ENCODE measurements at regions not wholly inside any gene's neighbourhood (a gene's known extent, or its start where the extent isn't known, plus 50 kb on each side); places are given as distances from the start of the nearest gene placed in this dataset.

DNA sequence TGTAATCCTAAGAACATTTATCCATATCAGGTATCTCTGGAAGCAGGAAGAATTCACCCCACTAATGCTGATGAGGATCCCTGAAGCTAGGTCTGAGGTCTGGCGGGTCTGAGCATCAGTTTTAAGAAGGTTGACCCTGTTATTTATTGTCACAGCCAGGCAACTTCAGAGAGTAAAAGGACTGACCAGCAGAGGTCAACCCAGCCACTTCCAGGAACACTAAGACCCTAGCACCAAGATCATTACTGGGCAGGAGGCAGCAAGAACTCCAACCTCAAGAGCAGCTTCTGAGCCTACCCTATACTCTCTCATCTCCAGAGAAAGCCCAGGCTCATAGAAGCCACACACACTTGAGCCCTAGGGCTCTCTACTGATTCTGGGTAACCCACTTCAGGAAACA is 901.4 kb downstream of the DCDC2C start:
- TF ChIP-seq TAF1 (IDR thresholded peaks at IDR 0.05; ENCODE audit: borderline replicate concordance, insufficient read depth, low read length): no peak
- no peak for TF ChIP-seq SIN3A (IDR thresholded peaks at IDR 0.05; ENCODE audit: borderline replicate concordance, insufficient read depth, low read length)
- TF ChIP-seq POLR2AphosphoS5 (IDR thresholded peaks at IDR 0.05; ENCODE audit: low read depth, low read length): no peak
- TF ChIP-seq, protein P1, sequence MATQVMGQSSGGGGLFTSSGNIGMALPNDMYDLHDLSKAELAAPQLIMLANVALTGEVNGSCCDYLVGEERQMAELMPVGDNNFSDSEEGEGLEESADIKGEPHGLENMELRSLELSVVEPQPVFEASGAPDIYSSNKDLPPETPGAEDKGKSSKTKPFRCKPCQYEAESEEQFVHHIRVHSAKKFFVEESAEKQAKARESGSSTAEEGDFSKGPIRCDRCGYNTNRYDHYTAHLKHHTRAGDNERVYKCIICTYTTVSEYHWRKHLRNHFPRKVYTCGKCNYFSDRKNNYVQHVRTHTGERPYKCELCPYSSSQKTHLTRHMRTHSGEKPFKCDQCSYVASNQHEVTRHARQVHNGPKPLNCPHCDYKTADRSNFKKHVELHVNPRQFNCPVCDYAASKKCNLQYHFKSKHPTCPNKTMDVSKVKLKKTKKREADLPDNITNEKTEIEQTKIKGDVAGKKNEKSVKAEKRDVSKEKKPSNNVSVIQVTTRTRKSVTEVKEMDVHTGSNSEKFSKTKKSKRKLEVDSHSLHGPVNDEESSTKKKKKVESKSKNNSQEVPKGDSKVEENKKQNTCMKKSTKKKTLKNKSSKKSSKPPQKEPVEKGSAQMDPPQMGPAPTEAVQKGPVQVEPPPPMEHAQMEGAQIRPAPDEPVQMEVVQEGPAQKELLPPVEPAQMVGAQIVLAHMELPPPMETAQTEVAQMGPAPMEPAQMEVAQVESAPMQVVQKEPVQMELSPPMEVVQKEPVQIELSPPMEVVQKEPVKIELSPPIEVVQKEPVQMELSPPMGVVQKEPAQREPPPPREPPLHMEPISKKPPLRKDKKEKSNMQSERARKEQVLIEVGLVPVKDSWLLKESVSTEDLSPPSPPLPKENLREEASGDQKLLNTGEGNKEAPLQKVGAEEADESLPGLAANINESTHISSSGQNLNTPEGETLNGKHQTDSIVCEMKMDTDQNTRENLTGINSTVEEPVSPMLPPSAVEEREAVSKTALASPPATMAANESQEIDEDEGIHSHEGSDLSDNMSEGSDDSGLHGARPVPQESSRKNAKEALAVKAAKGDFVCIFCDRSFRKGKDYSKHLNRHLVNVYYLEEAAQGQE (IDR thresholded peaks at IDR 0.05; ENCODE audit: insufficient read depth in 1 of 2, low read depth in 2 of 2, low read length in 2 of 2): no peak
- no peak for TF ChIP-seq FOXP2 (optimal IDR thresholded peaks at IDR 0.05; ENCODE audit: borderline replicate concordance, extremely low read depth, extremely low read length, insufficient read depth)

DNA sequence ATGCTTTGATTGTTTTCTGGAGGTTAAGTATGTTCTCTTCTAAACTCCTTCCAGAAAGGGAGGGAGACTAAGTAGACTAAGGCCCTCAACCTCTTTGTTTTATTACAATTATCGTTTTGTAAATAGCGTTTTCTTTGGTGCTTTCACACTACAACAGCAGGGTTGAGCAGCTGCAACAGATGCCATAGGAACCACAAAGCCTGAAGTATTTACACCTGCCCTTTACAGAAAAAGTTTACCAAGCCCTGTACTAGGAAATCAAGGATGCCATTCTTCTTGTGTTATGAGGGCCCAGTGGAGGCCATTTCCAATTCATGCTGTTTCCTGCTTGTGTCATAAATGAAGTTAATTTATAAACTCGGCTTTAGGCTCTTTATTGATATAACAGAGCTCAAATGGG is 914.8 kb downstream of the DCDC2C start:
- TF ChIP-seq TAF1 (IDR thresholded peaks at IDR 0.05; ENCODE audit: borderline replicate concordance, insufficient read depth, low read length) (no peak), FOXP2 (optimal IDR thresholded peaks at IDR 0.05; ENCODE audit: borderline replicate concordance, extremely low read depth, extremely low read length, insufficient read depth) (no peak), SIN3A (IDR thresholded peaks at IDR 0.05; ENCODE audit: borderline replicate concordance, insufficient read depth, low read length) (no peak), POLR2AphosphoS5 (IDR thresholded peaks at IDR 0.05; ENCODE audit: low read depth, low read length) (no peak)
- TF ChIP-seq, protein P1 (IDR thresholded peaks at IDR 0.05; ENCODE audit: insufficient read depth in 1 of 2, low read depth in 2 of 2, low read length in 2 of 2): no peak

DNA sequence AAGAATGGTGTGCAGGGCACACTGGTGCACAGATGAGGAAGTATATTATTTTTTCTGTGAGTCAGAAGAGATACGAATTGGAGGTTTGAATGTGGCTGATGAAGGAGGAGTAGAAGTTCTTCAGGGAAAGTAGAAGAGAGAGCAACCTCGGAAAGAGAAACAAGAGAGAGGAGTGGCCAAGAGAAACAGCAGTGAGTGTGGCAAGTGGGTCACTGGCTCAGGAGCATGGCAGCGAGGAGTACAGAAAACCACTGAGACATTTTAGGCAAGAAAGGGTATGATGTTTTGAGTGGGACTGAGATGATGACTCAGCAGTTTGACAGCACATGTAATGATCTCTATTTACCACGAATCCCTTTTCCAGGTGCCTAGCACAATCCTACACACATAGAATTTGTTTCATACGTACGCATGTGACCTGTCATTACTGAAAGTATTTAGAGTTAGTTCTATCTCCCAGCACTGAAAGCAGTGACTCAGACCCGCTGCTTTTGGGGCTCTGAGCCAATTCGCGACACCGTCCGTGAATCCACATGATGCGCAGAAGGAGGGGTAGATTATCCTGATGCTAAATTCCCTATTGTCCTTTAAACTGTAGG is 915.4 kb downstream of the DCDC2C start:
- TF ChIP-seq SIN3A (IDR thresholded peaks at IDR 0.05; ENCODE audit: borderline replicate concordance, insufficient read depth, low read length) (no peak), FOXP2 (optimal IDR thresholded peaks at IDR 0.05; ENCODE audit: borderline replicate concordance, extremely low read depth, extremely low read length, insufficient read depth) (no peak), POLR2AphosphoS5 (IDR thresholded peaks at IDR 0.05; ENCODE audit: low read depth, low read length) (no peak), TAF1 (IDR thresholded peaks at IDR 0.05; ENCODE audit: borderline replicate concordance, insufficient read depth, low read length) (no peak)
- TF ChIP-seq, protein P1 (IDR thresholded peaks at IDR 0.05; ENCODE audit: insufficient read depth in 1 of 2, low read depth in 2 of 2, low read length in 2 of 2): no peak

DNA sequence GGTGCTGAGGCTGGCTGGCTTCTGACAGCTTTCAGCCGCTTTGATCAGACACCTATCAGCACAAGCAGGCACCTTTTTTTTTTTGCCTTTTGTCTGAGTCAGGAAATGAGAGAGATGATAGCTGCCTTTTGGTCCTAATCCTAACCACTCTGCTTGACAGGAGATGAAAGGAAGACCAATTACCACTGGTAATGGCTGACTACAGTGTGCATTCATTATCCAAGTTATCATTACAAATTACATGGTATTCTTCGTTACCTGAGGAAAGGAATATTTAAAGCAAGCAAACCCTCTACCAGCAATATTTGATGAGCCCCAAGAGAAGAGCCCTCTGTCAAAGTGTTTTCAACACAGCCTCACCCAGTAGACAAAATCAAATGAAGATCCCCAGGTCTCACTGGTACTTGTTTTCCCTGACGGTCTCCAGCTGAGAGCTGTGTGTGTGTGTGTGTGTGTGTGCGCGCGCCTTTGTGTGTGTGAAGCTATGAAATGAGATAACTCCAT is 925.7 kb downstream of the DCDC2C start:
- TF ChIP-seq FOXP2 (optimal IDR thresholded peaks at IDR 0.05; ENCODE audit: borderline replicate concordance, extremely low read depth, extremely low read length, insufficient read depth) (no peak), TAF1 (IDR thresholded peaks at IDR 0.05; ENCODE audit: borderline replicate concordance, insufficient read depth, low read length) (no peak), SIN3A (IDR thresholded peaks at IDR 0.05; ENCODE audit: borderline replicate concordance, insufficient read depth, low read length) (no peak), POLR2AphosphoS5 (IDR thresholded peaks at IDR 0.05; ENCODE audit: low read depth, low read length) (no peak)
- TF ChIP-seq, protein P1 (IDR thresholded peaks at IDR 0.05; ENCODE audit: insufficient read depth in 1 of 2, low read depth in 2 of 2, low read length in 2 of 2): no peak
